ENCODE measurements at regions not wholly inside any gene's neighbourhood (a gene's known extent, or its start where the extent isn't known, plus 50 kb on each side); places are given as distances from the start of the nearest gene placed in this dataset.

GRCh38 chr1:162916821-162917613 lies 56.0 kb upstream of the CCDC190 start:
- no peak overlapping the region for H2AFZ ChIP-seq (ENCODE audit: low read length)

DNA sequence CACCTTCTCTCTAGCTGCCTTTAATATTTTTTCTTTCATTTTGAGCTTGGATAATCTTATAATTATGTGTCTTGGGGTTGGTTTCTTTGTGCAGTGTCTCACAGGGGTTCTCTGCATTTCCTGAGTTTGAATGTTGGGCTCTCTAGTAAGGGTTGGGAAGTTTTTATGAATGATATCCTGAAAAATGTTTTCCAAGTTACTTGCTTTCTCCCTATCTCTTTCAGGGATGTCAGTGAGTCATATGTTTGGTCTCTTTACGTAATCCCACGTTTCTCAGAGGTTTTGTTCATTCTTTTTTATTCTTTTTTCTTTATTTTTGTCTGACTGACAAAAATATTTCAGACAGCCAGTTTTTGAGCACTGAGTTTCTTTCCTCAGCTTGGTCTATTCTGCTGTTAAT lies 55.4 kb upstream of the CCDC190 start:
- no peaks in the 10 kb centered on the region for H3K4me1 ChIP-seq (ENCODE audit: low read length)
- no peak for TF ChIP-seq CTCF (IDR thresholded peaks at IDR 0.05; ENCODE audit: low read length)
- no peak for TF ChIP-seq EZH2 (optimal IDR thresholded peaks at IDR 0.05; ENCODE audit: low read depth, low read length)
- no peak for TF ChIP-seq EZH2phosphoT487 (IDR thresholded peaks at IDR 0.05; ENCODE audit: low read length)
- no peak overlapping the region for H3K4me2 ChIP-seq (ENCODE audit: low read depth, low read length)
- no peaks in the 10 kb centered on the region for H3K79me2 ChIP-seq (ENCODE audit: low read length)
- H3K9me3 ChIP-seq (replicated peaks; ENCODE audit: insufficient read depth, low read length) = no peaks in the 10 kb centered on the region
- no peaks in the 10 kb centered on the region for H3K27me3 ChIP-seq (replicated peaks; ENCODE audit: insufficient read depth, low read length)
- no peak overlapping the region for H3K27ac ChIP-seq (ENCODE audit: low read length)
- H3F3A ChIP-seq (ENCODE audit: insufficient read depth, low read length) = no peaks in the 10 kb centered on the region
- no peaks in the 10 kb centered on the region for H4K20me1 ChIP-seq (ENCODE audit: insufficient read depth, low read length)
- no peak overlapping the region for H3K9ac ChIP-seq (ENCODE audit: low read length)
- H3K9me2 ChIP-seq (replicated peaks; ENCODE audit: insufficient read depth, low read length) = no peaks in the 10 kb centered on the region
- H3K36me3 ChIP-seq (replicated peaks; ENCODE audit: insufficient read depth, low read length) = no peaks in the 10 kb centered on the region
- DNase-seq = no peak
- no peak overlapping the region for H2AFZ ChIP-seq (ENCODE audit: low read length)
- H3K4me3 ChIP-seq (ENCODE audit: low read length) = no peak overlapping the region

More at GRCh38 chr1:162916821-162917613, 56.0 kb upstream of the CCDC190 start:
- Histone ChIP-seq H3K4me2 (ENCODE audit: low read depth, low read length) (no peak overlapping the region), H3K4me3 (ENCODE audit: low read length) (no peak overlapping the region), H3K9me3 (replicated peaks; ENCODE audit: insufficient read depth, low read length) (no peaks in the 10 kb centered on the region), H3F3A (ENCODE audit: insufficient read depth, low read length) (no peaks in the 10 kb centered on the region), H3K36me3 (replicated peaks; ENCODE audit: insufficient read depth, low read length) (no peaks in the 10 kb centered on the region), H3K27me3 (replicated peaks; ENCODE audit: insufficient read depth, low read length) (no peaks in the 10 kb centered on the region), H3K4me1 (ENCODE audit: low read length) (no peaks in the 10 kb centered on the region), H3K9ac (ENCODE audit: low read length) (no peak overlapping the region), H3K79me2 (ENCODE audit: low read length) (no peaks in the 10 kb centered on the region), H4K20me1 (ENCODE audit: insufficient read depth, low read length) (no peaks in the 10 kb centered on the region), H3K27ac (ENCODE audit: low read length) (no peak overlapping the region), H3K9me2 (replicated peaks; ENCODE audit: insufficient read depth, low read length) (no peaks in the 10 kb centered on the region)
- TF ChIP-seq EZH2 (optimal IDR thresholded peaks at IDR 0.05; ENCODE audit: low read depth, low read length) (no peak), EZH2phosphoT487 (IDR thresholded peaks at IDR 0.05; ENCODE audit: low read length) (no peak), CTCF (IDR thresholded peaks at IDR 0.05; ENCODE audit: low read length) (no peak)
- DNase-seq = no peak

- no peak for DNase-seq
- Histone ChIP-seq H3K9ac (ENCODE audit: low read length) (no peak overlapping the region), H3K79me2 (ENCODE audit: low read length) (no peaks in the 10 kb centered on the region), H3K27ac (ENCODE audit: low read length) (no peak overlapping the region), H3K36me3 (replicated peaks; ENCODE audit: insufficient read depth, low read length) (no peaks in the 10 kb centered on the region), H3K4me3 (ENCODE audit: low read length) (no peak overlapping the region), H3K9me3 (replicated peaks; ENCODE audit: insufficient read depth, low read length) (no peaks in the 10 kb centered on the region), H4K20me1 (ENCODE audit: insufficient read depth, low read length) (no peaks in the 10 kb centered on the region), H3K4me1 (ENCODE audit: low read length) (no peaks in the 10 kb centered on the region), H3K27me3 (replicated peaks; ENCODE audit: insufficient read depth, low read length) (no peaks in the 10 kb centered on the region), H3F3A (ENCODE audit: insufficient read depth, low read length) (no peaks in the 10 kb centered on the region), H2AFZ (ENCODE audit: low read length) (no peak overlapping the region), H3K9me2 (replicated peaks; ENCODE audit: insufficient read depth, low read length) (no peaks in the 10 kb centered on the region), H3K4me2 (ENCODE audit: low read depth, low read length) (no peak overlapping the region)
- TF ChIP-seq CTCF (IDR thresholded peaks at IDR 0.05; ENCODE audit: low read length) (no peak), EZH2 (optimal IDR thresholded peaks at IDR 0.05; ENCODE audit: low read depth, low read length) (no peak), EZH2phosphoT487 (IDR thresholded peaks at IDR 0.05; ENCODE audit: low read length) (no peak)
These were observed 53.6 kb upstream of the CCDC190 start for GRCh38 chr1:162914601-162915000.

All from MM.1S (cell line).